ENCODE measurements at regions not wholly inside any gene's neighbourhood (a gene's known extent, or its start where the extent isn't known, plus 50 kb on each side); places are given as distances from the start of the nearest gene placed in this dataset.

- no peaks in the 10 kb centered on the region for H3K4me1 ChIP-seq
- H3K27ac ChIP-seq = no peak overlapping the region
- TF ChIP-seq CTCF (IDR thresholded peaks at IDR 0.05) = no peak
- DNase-seq (no peak), ATAC-seq (no peak)
- H3K36me3 ChIP-seq (ENCODE audit: insufficient read depth in 1 of 2, low read depth in 1 of 2) = no peaks in the 10 kb centered on the region
- intact Hi-C loops (cut with DNase I) = no loop called here
- 62 to 90% (median 83%) methylated on average over 3 of the region's 3 CpGs for WGBS, 3 donors
- no peak overlapping the region for H3K4me3 ChIP-seq
- no peaks in the 10 kb centered on the region for H3K9me3 ChIP-seq
- H3K27me3 ChIP-seq (ENCODE audit: insufficient read depth in 3 of 3, low read length in 2 of 3) = peaks cover 0 to 4% (median under 1%) of the 10 kb centered on the region in 3 donors
These were observed 121.2 kb upstream of the GPR26 start for GRCh38 chr10:123544986-123545385.

GRCh38 chr10:123548770-123549169 is 117.4 kb upstream of the GPR26 start:
- no peak overlapping the region for H3K27ac ChIP-seq
- no peak for TF ChIP-seq CTCF (IDR thresholded peaks at IDR 0.05)
- H3K4me3 ChIP-seq = no peak overlapping the region
- intact Hi-C loops (cut with DNase I) = no loop called here
- ATAC-seq (no peak), DNase-seq (no peak)
- no peaks in the 10 kb centered on the region for H3K9me3 ChIP-seq
- H3K27me3 ChIP-seq (ENCODE audit: insufficient read depth in 3 of 3, low read length in 2 of 3) = peaks cover 0 to 20% (median 4%) of the 10 kb centered on the region in 3 donors
- H3K36me3 ChIP-seq (ENCODE audit: insufficient read depth in 1 of 2, low read depth in 1 of 2) = no peaks in the 10 kb centered on the region
- 85 to 93% (median 88%) methylated on average over 1 to 2 of the region's 2 CpGs for WGBS, 3 donors
- H3K4me1 ChIP-seq = no peaks in the 10 kb centered on the region

GRCh38 chr10:123549761-123550454 is 116.2 kb upstream of the GPR26 start:
- no peak for TF ChIP-seq CTCF (IDR thresholded peaks at IDR 0.05)
- Histone ChIP-seq H3K4me1 (no peaks in the 10 kb centered on the region), H3K36me3 (ENCODE audit: insufficient read depth in 1 of 2, low read depth in 1 of 2) (no peaks in the 10 kb centered on the region), H3K4me3 (no peak overlapping the region), H3K9me3 (no peaks in the 10 kb centered on the region), H3K27ac (no peak overlapping the region), H3K27me3 (ENCODE audit: insufficient read depth in 3 of 3, low read length in 2 of 3) (peaks cover 0 to 20% (median 4%) of the 10 kb centered on the region in 3 donors)
- WGBS, 3 donors = 72 to 78% (median 76%) methylated on average over 7 of the region's 7 CpGs
- intact Hi-C loops (cut with DNase I) = no loop called here
- ATAC-seq (no peak), DNase-seq (no peak)

- ATAC-seq (no peak), DNase-seq (no peak)
- no peak overlapping the region for H3K27ac ChIP-seq
- no peaks in the 10 kb centered on the region for H3K4me1 ChIP-seq
- intact Hi-C loops (cut with DNase I) = no loop called here
- no peak for TF ChIP-seq CTCF (IDR thresholded peaks at IDR 0.05)
- 35 to 45% (median 40%) methylated on average over 9 of the region's 9 CpGs for WGBS, 3 donors
- H3K27me3 ChIP-seq (ENCODE audit: insufficient read depth in 3 of 3, low read length in 2 of 3) = peaks cover 0 to 17% (median 4%) of the 10 kb centered on the region in 3 donors
- H3K36me3 ChIP-seq (ENCODE audit: insufficient read depth in 1 of 2, low read depth in 1 of 2) = no peaks in the 10 kb centered on the region
- H3K4me3 ChIP-seq = no peak overlapping the region
- H3K9me3 ChIP-seq = no peaks in the 10 kb centered on the region
These were observed 115.5 kb upstream of the GPR26 start for GRCh38 chr10:123550675-123551096.

- intact Hi-C loops (cut with DNase I) = no loop called here
- TF ChIP-seq CTCF (IDR thresholded peaks at IDR 0.05) = no peak
- no peaks in the 10 kb centered on the region for H3K36me3 ChIP-seq (ENCODE audit: insufficient read depth in 1 of 2, low read depth in 1 of 2)
- H3K27ac ChIP-seq = no peak overlapping the region
- ATAC-seq (no peak), DNase-seq (no peak)
- H3K4me3 ChIP-seq = no peak overlapping the region
- H3K9me3 ChIP-seq = no peaks in the 10 kb centered on the region
- no peaks in the 10 kb centered on the region for H3K4me1 ChIP-seq
- H3K27me3 ChIP-seq (ENCODE audit: insufficient read depth in 3 of 3, low read length in 2 of 3) = peaks cover 0 to 17% (median 4%) of the 10 kb centered on the region in 3 donors
- whole genome bisulfite sequencing, 3 donors = 83 to 86% (median 86%) methylated on average over 7 of the region's 7 CpGs
These were observed 114.9 kb upstream of the GPR26 start for GRCh38 chr10:123551259-123551658.
